ENCODE measurements at regions not wholly inside any gene's neighbourhood (a gene's known extent, or its start where the extent isn't known, plus 50 kb on each side); places are given as distances from the start of the nearest gene placed in this dataset.
A peak's percentile ranks its signal among the peaks of the same experiment; 100 is the strongest.

DNA sequence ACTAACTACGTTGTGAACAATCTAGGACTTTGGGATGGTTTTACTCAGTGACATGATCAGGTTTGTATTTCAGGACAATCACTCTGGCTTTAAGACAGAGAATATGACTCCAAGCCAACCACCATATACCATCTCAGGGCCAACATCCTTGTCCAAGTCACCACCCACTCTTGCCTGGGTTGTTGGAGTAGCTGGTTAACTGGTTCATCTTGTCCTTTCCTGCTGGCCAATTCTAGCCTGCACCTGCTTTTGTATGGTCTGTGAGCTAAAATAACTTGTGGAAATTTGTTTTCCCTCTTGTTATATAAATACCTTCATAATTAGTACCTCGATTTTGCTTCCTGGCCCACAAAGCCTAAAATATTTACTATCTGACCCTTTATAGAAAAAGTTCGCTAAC is 306.8 kb upstream of the STT3B start:
- TF ChIP-seq, protein P1, sequence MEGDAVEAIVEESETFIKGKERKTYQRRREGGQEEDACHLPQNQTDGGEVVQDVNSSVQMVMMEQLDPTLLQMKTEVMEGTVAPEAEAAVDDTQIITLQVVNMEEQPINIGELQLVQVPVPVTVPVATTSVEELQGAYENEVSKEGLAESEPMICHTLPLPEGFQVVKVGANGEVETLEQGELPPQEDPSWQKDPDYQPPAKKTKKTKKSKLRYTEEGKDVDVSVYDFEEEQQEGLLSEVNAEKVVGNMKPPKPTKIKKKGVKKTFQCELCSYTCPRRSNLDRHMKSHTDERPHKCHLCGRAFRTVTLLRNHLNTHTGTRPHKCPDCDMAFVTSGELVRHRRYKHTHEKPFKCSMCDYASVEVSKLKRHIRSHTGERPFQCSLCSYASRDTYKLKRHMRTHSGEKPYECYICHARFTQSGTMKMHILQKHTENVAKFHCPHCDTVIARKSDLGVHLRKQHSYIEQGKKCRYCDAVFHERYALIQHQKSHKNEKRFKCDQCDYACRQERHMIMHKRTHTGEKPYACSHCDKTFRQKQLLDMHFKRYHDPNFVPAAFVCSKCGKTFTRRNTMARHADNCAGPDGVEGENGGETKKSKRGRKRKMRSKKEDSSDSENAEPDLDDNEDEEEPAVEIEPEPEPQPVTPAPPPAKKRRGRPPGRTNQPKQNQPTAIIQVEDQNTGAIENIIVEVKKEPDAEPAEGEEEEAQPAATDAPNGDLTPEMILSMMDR (IDR thresholded peaks at IDR 0.05; ENCODE audit: low read depth, low read length, missing control alignments) = no peak
- no peak overlapping the region for H3K4me3 ChIP-seq (ENCODE audit: low read depth, low read length)
- DNase-seq (ENCODE audit: low read depth) = no peak
- in situ Hi-C loops (cut with HindIII; ENCODE audit: low sequenced_read_pairs) = no loop called here

DNA sequence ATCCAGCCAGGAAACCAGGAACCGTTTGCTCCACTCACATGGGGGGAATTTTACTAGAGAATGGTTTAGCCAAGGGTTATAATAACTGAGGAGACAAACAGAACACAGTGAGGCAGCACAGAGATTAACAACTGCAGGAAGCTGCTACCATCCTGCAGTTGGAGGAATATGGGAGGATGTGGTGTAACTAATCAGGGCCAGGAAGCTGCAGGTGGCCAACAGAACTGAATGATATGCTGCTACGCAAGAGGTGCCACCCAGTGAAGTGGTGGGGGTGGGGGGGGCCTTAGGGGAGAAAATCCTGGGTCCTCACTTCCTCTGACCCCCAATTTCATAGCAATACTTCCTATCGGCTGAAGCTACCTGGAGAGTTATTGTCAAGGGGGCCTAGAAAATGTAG is 306.4 kb upstream of the STT3B start:
- H3K4me3 ChIP-seq (ENCODE audit: low read depth, low read length) = no peak overlapping the region
- DNase-seq (ENCODE audit: low read depth) = no peak
- TF ChIP-seq, protein P1 (IDR thresholded peaks at IDR 0.05; ENCODE audit: low read depth, low read length, missing control alignments) = no peak
- in situ Hi-C loops (cut with HindIII; ENCODE audit: low sequenced_read_pairs) = no loop called here

DNA sequence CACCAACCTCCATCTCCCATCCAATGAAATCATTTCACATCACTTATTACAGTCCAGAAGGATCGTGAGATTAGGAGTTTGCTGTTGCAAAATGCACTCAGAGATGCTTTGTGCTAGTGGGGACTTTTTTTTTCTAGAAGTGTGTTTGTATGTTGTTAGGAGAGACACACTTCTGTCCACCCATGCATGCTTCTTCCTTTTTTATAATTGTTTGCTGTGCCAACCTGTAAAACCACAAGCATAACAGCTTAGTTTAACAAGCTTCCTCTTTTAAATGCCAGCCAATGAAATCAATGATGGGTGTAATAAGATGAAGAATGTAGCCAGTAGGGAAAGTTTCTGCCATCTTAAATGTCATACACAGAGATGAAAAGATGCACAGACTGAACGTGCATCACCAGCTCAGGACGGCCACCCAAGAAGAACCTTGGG is 305.6 kb upstream of the STT3B start:
- no peak overlapping the region for H3K4me3 ChIP-seq (ENCODE audit: low read depth, low read length)
- TF ChIP-seq, protein P1 (IDR thresholded peaks at IDR 0.05; ENCODE audit: low read depth, low read length, missing control alignments) = no peak
- in situ Hi-C loops (cut with HindIII; ENCODE audit: low sequenced_read_pairs) = no loop called here
- no peak for DNase-seq (ENCODE audit: low read depth)

DNA sequence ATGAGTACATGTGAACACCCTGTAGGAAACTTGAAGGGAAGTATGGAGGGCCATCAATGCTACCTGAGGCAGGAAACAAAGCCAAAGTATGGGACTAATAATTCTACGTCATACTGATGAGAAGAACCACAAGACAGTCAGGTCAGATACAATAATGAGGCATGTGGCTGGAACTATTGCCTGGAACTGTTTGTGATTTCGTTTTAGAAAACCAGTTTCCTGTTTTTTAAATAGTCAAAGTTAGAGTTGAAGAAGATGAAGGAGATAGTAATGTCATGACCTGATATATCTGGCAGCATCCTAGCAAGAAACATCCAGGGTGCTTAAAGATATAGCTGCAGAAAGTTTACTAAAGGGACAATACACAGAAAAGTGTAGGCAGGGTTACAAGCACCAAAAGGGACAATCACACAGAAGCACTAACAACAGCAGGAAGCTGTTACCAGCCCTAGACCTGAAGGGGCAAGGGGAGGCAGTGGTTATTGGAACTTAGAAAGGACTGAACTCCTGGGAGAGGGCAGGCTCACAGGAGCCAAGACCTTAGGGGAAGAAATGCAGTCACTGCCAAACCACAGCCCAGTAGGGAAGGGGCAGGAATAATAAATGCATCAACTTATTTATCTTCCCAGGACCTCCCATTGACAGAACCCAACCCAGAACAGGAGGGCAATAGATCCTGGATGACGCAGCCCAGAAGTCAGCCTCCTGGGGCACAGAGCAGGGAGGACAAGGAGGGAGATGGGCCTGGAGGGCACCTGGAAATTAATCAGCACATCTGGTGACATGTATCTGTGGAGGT is 302.1 kb upstream of the STT3B start:
- TF ChIP-seq, protein P1 (IDR thresholded peaks at IDR 0.05; ENCODE audit: low read depth, low read length, missing control alignments) = no peak
- peak; percentile 57 for DNase-seq (ENCODE audit: low read depth)
- in situ Hi-C loops (cut with HindIII; ENCODE audit: low sequenced_read_pairs) = no loop called here

DNA sequence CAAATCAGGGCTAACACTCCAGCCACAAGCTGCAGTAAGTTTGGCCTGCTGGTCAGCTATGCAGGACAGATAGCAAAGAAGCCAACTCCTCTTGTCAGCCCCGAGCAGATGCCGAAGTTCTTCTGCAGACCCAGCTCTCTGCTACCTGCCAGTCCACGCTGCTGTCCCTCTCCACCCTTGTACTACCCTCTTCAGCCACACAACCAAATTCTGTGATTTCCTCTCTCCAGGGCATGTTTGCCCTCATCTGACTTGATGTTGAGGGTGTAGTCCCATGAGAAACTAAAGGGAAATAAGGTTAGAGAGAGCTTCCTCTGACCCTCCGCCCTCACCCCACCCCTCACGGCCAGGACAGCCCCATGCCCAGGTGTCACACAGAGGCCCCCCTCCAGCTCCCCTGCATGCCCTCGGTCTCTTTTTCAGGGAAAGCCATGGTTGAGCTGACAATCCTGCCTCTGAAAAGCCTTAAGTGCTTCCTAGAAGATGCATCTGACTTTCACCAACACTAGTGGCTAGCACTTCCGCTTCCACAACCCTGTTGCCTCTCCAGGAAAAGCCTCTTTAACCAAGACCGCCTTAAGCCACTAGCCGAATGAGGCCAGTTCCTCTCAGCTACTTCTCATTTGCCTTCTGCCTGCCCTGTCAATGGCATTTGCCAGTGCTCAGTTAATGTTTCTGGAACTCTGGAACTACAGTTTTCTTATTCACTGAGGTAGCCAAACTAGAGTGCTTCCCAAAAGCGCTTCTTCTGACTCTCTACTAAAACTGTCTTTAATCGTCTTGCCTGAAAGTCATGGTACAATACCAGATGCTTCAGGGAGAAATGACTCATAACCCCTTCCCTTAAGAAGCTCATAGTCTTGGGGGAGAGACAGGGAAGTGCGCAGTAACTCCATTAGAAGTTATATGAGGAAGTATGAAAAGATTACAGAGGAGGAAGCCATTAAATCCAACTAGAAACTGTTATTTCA is 300.4 kb upstream of the STT3B start:
- TF ChIP-seq, protein P1 (IDR thresholded peaks at IDR 0.05; ENCODE audit: low read depth, low read length, missing control alignments) = no peak
- in situ Hi-C loops (cut with HindIII; ENCODE audit: low sequenced_read_pairs) = no loop called here
- DNase-seq (ENCODE audit: low read depth) = no peak
- no peak overlapping the region for H3K4me3 ChIP-seq (ENCODE audit: low read depth, low read length)

More for the DNA sequence above, 302.1 kb upstream of the STT3B start:
- no peak overlapping the region for H3K4me3 ChIP-seq (ENCODE audit: low read depth, low read length)

DNA sequence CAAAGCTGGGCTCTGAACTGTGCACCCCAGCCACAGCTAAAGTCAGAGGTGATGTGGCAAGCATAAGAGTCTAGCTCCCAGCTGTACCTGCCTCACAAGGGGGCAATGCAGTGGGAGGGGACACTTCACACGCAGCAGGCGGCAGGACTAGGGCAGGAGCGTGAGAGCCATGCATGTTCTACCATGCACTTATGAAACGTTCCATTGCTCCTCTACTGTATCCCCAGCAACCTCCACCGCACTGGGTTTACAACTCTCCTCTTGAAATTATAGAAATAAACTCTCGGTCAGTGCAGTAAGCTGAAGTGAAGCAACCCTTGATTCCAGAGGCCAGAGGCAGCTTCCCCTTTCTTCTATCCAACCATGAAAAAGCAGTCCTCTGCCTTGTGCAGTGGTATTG is 298.6 kb upstream of the STT3B start:
- in situ Hi-C loops (cut with HindIII; ENCODE audit: low sequenced_read_pairs) = no loop called here
- no peak for DNase-seq (ENCODE audit: low read depth)
- no peak overlapping the region for H3K4me3 ChIP-seq (ENCODE audit: low read depth, low read length)
- TF ChIP-seq, protein P1 (IDR thresholded peaks at IDR 0.05; ENCODE audit: low read depth, low read length, missing control alignments) = no peak

All from astrocyte of the cerebellum (primary cell).